Hepatocyte (in vitro differentiated cells): ENCODE measurements at regions not wholly inside any gene's neighbourhood (a gene's known extent, or its start where the extent isn't known, plus 50 kb on each side); places are given as distances from the start of the nearest gene placed in this dataset.

ENCODE experiments used
- EZH2 ChIP-seq: fragments of 200-600 bp; sonication (generic); IDR thresholded peaks from 2 replicates; pipeline ENCODE4 v1.6.1; 2016; ENCODE audit warnings: antibody characterized with exemption, mild to moderate bottlenecking, borderline replicate concordance
- EZH2phosphoT487 ChIP-seq: fragments of 200-600 bp; sonication (generic); IDR thresholded peaks from one replicate; pipeline ENCODE4 v1.6.1; 2018; ENCODE audit warnings: antibody characterized with exemption, mild to moderate bottlenecking, low read depth, moderate library complexity; ENCODE audit not compliant: unreplicated experiment, severe bottlenecking
- TF ChIP-seq, protein P1 (sequence below): fragments of 200-600 bp; sonication (generic); IDR thresholded peaks from 2 replicates; pipeline ENCODE4 v1.5.1; 2016; ENCODE audit warnings: antibody characterized with exemption, mild to moderate bottlenecking; ENCODE audit not compliant: poor library complexity

DNA sequence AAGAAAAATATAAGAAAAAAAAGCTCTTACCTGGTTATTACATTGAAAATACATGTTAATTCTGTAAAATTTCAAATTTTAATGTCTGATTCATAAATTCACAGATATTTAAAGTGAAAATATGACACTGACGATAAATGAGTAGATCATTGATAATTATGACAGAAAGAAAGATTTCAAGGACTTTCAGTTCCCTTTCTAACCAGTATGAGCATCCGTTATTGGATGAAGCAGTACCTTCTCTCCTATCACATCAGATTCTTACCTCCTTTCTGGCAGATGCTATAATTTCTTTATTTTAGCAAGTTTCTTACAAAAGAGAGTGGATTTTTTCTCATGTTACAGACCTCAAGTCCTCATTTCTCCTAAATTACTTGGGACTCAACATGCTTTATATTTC, 847.3 kb downstream of the JRKL start:
- no peak for TF ChIP-seq EZH2
- TF ChIP-seq, protein P1, sequence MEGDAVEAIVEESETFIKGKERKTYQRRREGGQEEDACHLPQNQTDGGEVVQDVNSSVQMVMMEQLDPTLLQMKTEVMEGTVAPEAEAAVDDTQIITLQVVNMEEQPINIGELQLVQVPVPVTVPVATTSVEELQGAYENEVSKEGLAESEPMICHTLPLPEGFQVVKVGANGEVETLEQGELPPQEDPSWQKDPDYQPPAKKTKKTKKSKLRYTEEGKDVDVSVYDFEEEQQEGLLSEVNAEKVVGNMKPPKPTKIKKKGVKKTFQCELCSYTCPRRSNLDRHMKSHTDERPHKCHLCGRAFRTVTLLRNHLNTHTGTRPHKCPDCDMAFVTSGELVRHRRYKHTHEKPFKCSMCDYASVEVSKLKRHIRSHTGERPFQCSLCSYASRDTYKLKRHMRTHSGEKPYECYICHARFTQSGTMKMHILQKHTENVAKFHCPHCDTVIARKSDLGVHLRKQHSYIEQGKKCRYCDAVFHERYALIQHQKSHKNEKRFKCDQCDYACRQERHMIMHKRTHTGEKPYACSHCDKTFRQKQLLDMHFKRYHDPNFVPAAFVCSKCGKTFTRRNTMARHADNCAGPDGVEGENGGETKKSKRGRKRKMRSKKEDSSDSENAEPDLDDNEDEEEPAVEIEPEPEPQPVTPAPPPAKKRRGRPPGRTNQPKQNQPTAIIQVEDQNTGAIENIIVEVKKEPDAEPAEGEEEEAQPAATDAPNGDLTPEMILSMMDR = no peak
- no peak for TF ChIP-seq EZH2phosphoT487
